NCI-H2029 treated with DMSO at 0.1 percent for 48 hours (cell line): ENCODE measurements at regions not wholly inside any gene's neighbourhood (a gene's known extent, or its start where the extent isn't known, plus 50 kb on each side); places are given as distances from the start of the nearest gene placed in this dataset.

Source experiments
- DNase-seq: peaks from one replicate; lab custom pipeline; 2025; lab: John Stamatoyannopoulos, UW

DNA sequence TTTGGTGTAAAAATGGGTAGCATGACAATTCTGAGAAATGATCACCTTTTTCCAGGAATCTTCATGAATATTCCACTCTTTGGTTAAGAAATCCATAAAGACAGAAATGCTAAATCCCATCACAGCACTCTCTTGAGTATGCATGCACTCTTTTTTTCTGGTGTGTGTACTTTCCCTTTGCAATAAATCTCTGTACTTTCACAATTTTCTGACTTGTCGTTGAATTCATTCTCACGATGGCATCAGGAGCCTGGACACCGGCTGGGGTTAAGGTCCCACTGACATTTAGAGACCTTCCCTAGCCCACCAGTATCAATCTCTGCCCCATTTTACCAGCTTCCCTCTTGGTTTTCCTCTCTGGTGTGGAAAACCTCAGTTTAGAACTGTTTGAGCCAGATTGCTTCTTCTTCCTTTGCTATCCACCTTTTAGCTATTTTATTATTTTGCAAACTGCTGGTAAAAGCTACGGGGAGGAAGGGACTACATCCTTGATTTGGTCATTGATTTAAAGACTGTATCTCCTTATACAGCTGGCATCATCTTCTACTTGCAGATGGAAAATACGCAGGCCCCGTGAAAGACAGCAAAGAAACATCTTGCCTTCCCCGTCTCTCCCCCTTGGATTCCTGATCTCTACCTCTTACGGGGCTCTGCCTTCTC lies 59.9 kb upstream of the ZFR start:
- DNase-seq = no peak

DNA sequence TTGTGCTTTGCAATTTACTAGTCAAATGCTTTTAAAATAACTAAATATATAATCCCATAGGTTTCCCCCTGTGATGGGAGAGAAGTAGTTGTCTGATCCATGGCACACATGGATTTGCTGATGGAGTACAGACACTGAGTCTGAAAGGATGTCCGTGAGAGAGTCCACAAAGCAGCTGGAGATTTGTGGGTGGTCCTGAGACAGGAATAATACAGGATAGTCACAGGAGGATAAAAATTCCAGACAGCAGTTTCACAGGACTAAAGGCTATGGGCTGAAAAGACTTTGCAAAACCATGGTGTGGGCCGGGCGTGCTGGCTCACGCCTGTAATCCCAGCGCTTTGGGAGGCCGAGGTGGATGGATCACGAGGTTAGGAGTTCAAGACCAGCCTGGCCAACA lies 58.7 kb upstream of the ZFR start:
- no peak for DNase-seq

DNA sequence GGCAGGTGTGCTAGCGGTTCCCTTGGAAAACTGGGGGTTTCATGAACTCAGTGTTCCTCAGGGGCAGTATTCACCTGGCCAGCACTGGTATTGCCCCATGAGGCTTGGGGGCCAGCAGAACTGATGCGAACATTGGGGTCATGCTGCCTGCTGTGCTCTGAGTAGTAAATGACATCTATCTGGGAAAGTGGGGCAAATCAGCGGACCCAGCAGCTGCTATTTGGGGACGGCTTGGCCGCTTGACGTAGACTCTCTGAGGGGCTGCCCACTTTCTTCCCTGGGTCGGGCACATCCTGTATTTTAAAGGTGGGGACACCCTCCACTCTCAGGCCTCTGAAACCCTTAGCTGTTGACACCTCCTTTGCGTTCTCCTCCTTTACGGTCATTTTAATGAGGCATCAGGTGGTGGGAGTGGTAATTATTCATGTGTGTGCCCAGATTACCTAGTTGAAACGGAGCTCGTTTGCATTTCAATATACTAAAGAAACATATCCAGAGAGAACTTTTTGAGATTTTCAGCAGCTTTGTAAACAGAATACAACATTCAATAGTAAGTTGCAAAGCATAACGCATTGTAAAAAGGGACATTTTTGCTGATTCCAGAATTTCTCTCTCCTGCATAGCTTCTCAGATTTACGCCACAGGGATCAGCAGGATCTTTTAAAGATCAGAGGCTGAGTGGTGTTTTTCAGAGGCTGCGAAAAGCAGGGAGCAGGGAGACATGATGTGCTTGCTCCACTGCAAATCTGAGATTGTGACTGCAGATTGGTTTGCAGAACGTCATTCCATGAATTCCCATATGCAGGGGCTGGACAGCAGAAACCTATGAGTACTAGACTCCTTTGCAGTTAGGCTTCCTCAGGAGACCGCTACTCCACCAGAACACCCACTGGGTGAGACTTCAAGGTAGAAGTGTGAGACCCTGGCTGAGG lies 56.8 kb upstream of the ZFR start:
- DNase-seq = no peak

DNA sequence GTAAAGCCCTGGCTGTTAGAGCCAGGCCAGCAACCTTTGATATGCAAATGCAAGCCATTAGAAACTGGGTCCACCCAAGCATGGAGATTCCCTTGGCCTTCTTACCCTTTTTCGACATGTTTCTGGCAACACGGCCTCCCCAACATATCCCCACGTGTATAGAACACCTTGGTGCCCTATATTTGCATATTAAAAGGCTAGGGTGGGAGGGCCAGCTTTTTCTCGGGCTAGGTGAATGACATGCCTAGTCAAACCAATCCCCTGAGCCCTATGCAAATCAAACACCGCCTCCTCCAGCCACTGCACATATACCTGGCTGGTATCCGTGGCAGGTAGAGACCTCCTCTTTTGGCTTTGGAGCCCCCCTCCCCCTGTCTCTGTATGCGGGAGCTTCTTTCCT lies 55.6 kb upstream of the ZFR start:
- DNase-seq = no peak

DNA sequence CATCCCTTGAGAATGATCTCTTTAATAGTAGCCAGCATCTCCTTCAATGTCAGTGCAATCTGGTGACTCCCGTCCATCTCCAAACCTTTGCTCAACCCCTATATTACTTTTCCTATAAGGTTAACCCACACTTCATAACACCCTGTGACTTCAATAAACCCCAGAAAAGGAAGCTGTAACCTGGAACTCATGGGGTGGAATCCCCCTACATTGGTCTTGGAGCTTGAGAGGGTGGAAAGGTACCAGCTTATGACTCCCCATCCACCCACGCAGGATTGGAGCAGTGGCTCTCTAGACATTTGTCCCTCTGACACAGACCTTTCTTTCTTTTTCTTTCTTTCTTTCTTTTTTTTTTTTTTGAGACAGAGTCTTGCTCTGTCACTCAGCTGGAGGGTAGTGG lies 54.7 kb upstream of the ZFR start:
- DNase-seq = no peak

DNA sequence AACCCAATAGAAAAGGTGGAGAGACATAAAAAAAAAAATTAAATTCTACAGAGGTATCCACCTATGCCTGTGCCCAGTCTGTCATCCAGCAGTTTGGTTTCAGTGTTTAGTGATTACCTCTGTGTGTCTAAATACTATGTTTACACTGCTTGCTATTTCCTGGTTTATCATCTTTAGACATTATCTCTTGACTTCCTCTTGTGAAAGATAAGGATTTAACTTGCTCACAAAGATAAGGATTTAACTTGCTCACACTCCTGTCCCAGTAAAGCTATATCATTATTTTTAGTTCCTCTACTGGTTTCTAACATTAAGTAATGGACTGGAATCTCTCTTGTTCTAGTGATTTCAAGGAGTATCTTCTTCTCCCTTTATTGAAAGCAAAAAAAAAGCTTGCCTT lies 53.9 kb upstream of the ZFR start:
- DNase-seq = no peak

DNA sequence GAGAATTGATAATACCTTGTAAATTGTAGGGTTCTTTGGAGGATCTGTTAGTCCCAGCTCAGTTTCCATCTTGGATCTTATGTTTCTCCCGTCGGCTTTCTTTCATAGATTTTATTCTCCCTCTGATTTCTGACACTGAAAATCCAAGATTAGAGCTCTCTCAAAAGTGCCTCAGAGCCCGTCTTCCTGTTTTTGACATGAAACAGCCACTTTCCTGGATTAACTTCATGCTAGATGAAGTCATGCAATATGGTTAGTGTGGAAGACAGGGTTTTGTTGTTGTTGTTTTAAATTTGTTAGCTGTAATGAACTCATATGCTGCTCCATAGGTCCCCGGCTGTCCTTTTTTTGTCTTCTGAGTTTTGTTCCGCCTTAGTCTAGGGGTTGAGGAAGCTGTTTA lies 51.6 kb upstream of the ZFR start:
- DNase-seq = no peak

DNA sequence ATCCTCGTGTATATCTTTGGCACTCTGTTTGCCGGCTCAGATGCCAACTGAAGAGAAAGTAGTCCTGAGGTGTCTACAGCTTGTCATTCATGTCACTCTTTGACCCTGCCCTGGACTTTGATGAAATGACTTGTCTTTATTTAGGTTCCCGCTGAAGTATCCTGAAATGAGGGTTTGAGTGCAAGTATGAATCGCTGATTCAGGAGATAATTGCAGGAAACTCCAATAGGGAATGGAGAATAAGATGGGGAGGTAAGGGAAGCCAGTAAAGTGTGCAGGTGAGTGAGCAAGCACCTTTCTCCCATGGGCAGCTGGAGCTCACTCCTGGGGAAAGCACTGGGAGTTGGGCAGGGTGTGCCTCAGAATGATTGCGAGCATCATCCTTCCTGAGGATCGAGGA lies 50.3 kb upstream of the ZFR start:
- DNase-seq = no peak
